Caco-2 (cell line): ENCODE measurements at regions not wholly inside any gene's neighbourhood (a gene's known extent, or its start where the extent isn't known, plus 50 kb on each side); places are given as distances from the start of the nearest gene placed in this dataset.

Source experiments
- BruUV-seq: library from RNA; stranded (reverse); fragments of 400-500 nt; replicated peaks from 2 replicates; lab custom pipeline; 2021; lab: Mats Ljungman, UMichigan
- CTCF ChIA-PET: fragments of 300-600 bp; sonication (Branson Sonifier 250); formaldehyde crosslinking; loops from one replicate; lab custom pipeline; 2022; ENCODE audit warnings: antibody characterized with exemption; lab: Charles Lee
- POLR2A ChIA-PET: fragments of 300-600 bp; sonication (Branson Sonifier 250); formaldehyde crosslinking; loops from one replicate; lab custom pipeline; 2022; ENCODE audit warnings: antibody characterized with exemption; lab: Charles Lee
- DNase-seq, 2 experiments: peaks; one replicate each; pipeline versions ENCODE4 v3.0.0 to v3.0.0-alpha.2; 2020 to 2022
- H3K27me3 ChIP-seq: replicated peaks from 2 replicates; pipeline ENCODE4 v1.6.0; 2011; ENCODE audit warnings: low read length; ENCODE audit not compliant: control insufficient read depth, insufficient read depth
- H3K36me3 ChIP-seq: 2 replicates; pipeline ENCODE4 v1.5.1; 2011; ENCODE audit warnings: low read length; ENCODE audit not compliant: control insufficient read depth, insufficient read depth
- H3K4me1 ChIP-seq: fragments of 250-450 bp; sonication (Bioruptor Pico); 2 replicates; pipeline ENCODE4 v1.5.1; 2020; ENCODE audit warnings: mild to moderate bottlenecking
- H3K4me3 ChIP-seq: 2 replicates; pipeline ENCODE4 v1.5.1; 2011; ENCODE audit warnings: low read depth, mild to moderate bottlenecking, control low read depth, low read length
- H3K9me3 ChIP-seq: fragments of 250-450 bp; sonication (Bioruptor Pico); 2 replicates; pipeline ENCODE4 v1.5.1; 2020; ENCODE audit warnings: mild to moderate bottlenecking, moderate library complexity
- H3K27ac Mint-ChIP-seq: one replicate; pipeline ENCODE4 v1.8.0; 2022; ENCODE audit warnings: mixed read lengths; ENCODE audit not compliant: unreplicated experiment
- H3K27me3 Mint-ChIP-seq: one replicate; pipeline ENCODE4 v1.8.0; 2022; ENCODE audit warnings: mixed read lengths; ENCODE audit not compliant: insufficient read depth, unreplicated experiment
- H3K36me3 Mint-ChIP-seq: one replicate; pipeline ENCODE4 v1.8.0; 2022; ENCODE audit warnings: mild to moderate bottlenecking, mixed read lengths; ENCODE audit not compliant: insufficient read depth, unreplicated experiment
- H3K4me1 Mint-ChIP-seq: one replicate; pipeline ENCODE4 v1.8.0; 2022; ENCODE audit warnings: low read depth, mixed read lengths; ENCODE audit not compliant: unreplicated experiment
- H3K4me3 Mint-ChIP-seq: one replicate; pipeline ENCODE4 v1.8.0; 2022; ENCODE audit warnings: mild to moderate bottlenecking, moderate library complexity, mixed read lengths; ENCODE audit not compliant: unreplicated experiment
- H3K9me3 Mint-ChIP-seq: one replicate; pipeline ENCODE4 v1.8.0; 2022; ENCODE audit warnings: mixed read lengths; ENCODE audit not compliant: unreplicated experiment
- intact Hi-C: fragments of 100-400 bp; cut with micrococcal nuclease; formaldehyde crosslinking; loops from one replicate; pipeline ENCODE4 v1.10.0; 2022; ENCODE audit not compliant: unreplicated experiment
- TF ChIP-seq, protein P1 (sequence below), 2 experiments: fragments of 200-600 bp in 1 of 2; IDR thresholded peaks; 1 replicate in 1 of 2; 2 replicates in 1 of 2; pipeline versions ENCODE4 v1.5.1 to v1.8.0; 2011 to 2022; ENCODE audit warnings: antibody characterized with exemption in 1 of 2, control low read depth in 1 of 2, inconsistent platforms in 1 of 2, low read depth in 1 of 2, low read length in 1 of 2, mild to moderate bottlenecking in 1 of 2, moderate library complexity in 1 of 2; ENCODE audit not compliant: insufficient read depth in 1 of 2, severe bottlenecking in 1 of 2, unreplicated experiment in 1 of 2

DNA sequence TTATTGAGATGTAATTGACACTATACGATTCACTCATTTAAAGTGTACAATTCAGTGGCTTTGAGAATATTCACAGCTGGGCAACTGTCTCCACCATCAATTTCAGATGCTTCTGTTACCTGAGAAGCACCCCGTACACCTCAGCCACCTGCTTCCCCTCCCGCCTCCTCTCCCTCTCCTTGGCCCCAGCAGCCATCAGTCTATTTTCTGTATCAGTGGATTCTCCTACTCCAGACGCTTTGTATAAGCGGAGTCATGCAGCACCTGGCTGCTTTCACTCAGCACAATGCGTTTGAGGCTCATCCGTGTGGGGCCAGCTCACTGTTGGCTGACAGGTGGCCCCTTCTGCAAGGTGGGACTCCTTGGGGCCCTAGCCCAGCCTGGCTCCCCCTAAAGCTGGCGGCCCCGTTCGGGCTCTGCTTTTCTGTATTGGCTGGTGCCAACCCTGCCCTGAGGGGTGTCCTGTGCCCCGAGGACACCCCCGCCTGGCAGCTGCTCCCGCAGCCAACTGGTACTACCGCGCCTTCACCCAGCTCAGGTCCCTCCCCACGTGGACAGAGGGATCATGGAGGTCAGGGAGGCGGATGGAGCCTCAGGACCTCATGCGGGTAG lies 124.4 kb upstream of the COL5A1 start:
- ChIA-PET POLR2A (no interaction called here), CTCF (interaction anchor here (0.6 kb wide), 1 partner anchor 349 kb away, joined by 3 read pairs; no protein-coding TSS in a partner anchor)
- H3K9me3 ChIP-seq, result peaks cover 8% of the 10 kb centered on the region; the same call in 1 of the 2 replicates
- DNase-seq, result no peak
- H3K27ac Mint-ChIP-seq, result no peak overlapping the region
- H3K36me3 ChIP-seq, result no peaks in the 10 kb centered on the region
- BruUV-seq, result no TSS peak
- H3K4me1 Mint-ChIP-seq, result no peaks in the 10 kb centered on the region
- H3K4me3 ChIP-seq, result no peak overlapping the region
- H3K27me3 ChIP-seq, result no peaks in the 10 kb centered on the region
- no peaks in the 10 kb centered on the region for H3K4me1 ChIP-seq
- peaks cover 28% of the 10 kb centered on the region for H3K9me3 Mint-ChIP-seq
- H3K4me3 Mint-ChIP-seq, result no peak overlapping the region
- H3K27me3 Mint-ChIP-seq, result no peaks in the 10 kb centered on the region
- no peaks in the 10 kb centered on the region for H3K36me3 Mint-ChIP-seq
- TF ChIP-seq, protein P1, sequence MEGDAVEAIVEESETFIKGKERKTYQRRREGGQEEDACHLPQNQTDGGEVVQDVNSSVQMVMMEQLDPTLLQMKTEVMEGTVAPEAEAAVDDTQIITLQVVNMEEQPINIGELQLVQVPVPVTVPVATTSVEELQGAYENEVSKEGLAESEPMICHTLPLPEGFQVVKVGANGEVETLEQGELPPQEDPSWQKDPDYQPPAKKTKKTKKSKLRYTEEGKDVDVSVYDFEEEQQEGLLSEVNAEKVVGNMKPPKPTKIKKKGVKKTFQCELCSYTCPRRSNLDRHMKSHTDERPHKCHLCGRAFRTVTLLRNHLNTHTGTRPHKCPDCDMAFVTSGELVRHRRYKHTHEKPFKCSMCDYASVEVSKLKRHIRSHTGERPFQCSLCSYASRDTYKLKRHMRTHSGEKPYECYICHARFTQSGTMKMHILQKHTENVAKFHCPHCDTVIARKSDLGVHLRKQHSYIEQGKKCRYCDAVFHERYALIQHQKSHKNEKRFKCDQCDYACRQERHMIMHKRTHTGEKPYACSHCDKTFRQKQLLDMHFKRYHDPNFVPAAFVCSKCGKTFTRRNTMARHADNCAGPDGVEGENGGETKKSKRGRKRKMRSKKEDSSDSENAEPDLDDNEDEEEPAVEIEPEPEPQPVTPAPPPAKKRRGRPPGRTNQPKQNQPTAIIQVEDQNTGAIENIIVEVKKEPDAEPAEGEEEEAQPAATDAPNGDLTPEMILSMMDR (IDR thresholded peaks at IDR 0.05; ENCODE audit: insufficient read depth in 1 of 2, low read depth in 1 of 2, low read length in 1 of 2, severe bottlenecking in 1 of 2, unreplicated experiment in 1 of 2), result no peak
- intact Hi-C loops, result no loop called here

DNA sequence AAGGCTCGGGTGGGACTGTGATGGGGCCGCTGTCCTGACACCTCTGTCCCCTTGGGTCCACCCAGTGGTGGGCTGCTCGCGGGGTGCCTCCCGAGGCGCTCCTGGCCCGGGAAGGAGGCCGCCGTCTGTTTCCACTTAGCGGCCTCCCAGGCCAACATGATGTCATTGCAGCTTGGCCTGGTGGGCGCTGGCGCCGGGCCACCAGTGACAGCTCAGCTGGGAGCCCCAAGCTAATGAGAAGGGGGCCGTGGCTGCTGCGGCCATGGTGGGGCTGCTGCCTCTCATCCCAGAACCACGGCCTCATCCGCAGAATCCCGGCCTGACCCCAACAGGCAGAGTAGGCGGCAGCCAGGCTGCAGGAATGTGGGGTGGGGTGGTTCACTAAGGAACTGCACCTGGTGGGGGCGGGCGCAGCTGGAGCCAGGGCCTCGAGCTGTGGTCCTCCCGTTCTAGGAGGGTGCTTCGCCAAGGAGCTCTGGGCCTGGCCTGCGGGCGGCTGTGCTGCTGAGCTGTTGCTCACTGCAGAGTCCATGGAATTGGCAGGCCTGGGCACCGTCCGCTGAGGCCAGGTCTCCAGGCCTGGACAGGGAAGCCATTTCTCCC lies 123.5 kb upstream of the COL5A1 start:
- H3K4me3 Mint-ChIP-seq, result no peak overlapping the region
- DNase-seq, result no peak
- Histone ChIP-seq H3K27me3 (no peaks in the 10 kb centered on the region; the same call in 1 of the 2 replicates), H3K4me1 (no peaks in the 10 kb centered on the region), H3K9me3 (peaks cover 8% of the 10 kb centered on the region; the same call in 1 of the 2 replicates), H3K4me3 (no peak overlapping the region), H3K36me3 (no peaks in the 10 kb centered on the region)
- H3K9me3 Mint-ChIP-seq, result peaks cover 26% of the 10 kb centered on the region
- no TSS peak for BruUV-seq
- ChIA-PET POLR2A (no interaction called here), CTCF (no interaction called here)
- no peaks in the 10 kb centered on the region for H3K36me3 Mint-ChIP-seq
- no peaks in the 10 kb centered on the region for H3K27me3 Mint-ChIP-seq
- no peak overlapping the region for H3K27ac Mint-ChIP-seq
- no peaks in the 10 kb centered on the region for H3K4me1 Mint-ChIP-seq
- TF ChIP-seq, protein P1 (IDR thresholded peaks at IDR 0.05; ENCODE audit: insufficient read depth in 1 of 2, low read depth in 1 of 2, low read length in 1 of 2, severe bottlenecking in 1 of 2, unreplicated experiment in 1 of 2), result no peak
- intact Hi-C loops, result no loop called here

DNA sequence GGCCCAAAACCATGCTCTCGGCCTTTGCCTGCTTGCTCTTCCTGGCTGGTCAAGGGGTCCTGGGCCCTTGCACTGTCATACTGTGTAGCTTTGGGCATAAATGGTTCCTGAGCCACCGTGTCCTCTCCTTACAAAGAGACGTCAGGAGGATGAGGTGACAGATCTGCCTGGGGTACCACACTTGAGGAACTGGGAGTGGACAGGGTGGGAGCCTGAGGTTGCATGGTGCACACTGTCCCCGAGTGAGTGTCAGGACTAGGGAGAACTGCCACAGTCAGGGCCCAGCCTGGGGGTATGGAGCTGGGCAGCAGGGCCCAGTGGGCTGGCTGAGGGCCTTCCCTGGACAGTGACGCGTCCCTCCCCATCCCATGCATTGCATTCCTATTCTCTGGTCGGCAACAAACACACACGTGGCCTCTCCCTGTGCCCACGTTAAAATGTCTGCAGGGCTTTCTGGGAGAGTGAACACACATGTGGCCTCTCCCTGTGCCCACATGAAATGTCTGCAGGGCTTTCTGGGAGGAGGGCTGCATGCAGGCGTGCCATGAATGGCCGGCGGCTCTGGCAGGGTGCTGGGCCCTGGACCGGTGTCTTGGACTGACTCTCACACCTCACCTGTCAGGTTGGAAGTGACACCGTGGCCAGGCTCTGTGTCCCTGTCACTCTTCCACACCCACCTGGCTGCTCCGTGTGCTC lies 122.1 kb upstream of the COL5A1 start:
- Mint-ChIP-seq H3K4me1 (no peaks in the 10 kb centered on the region), H3K4me3 (no peak overlapping the region), H3K27me3 (no peaks in the 10 kb centered on the region), H3K36me3 (no peaks in the 10 kb centered on the region), H3K9me3 (peaks cover 11% of the 10 kb centered on the region), H3K27ac (no peak overlapping the region)
- ChIA-PET POLR2A (no interaction called here), CTCF (no interaction called here)
- no peak for DNase-seq
- no peaks in the 10 kb centered on the region for H3K36me3 ChIP-seq
- intact Hi-C loops, result no loop called here
- no peak overlapping the region for H3K4me3 ChIP-seq
- no peaks in the 10 kb centered on the region for H3K4me1 ChIP-seq
- TF ChIP-seq, protein P1 (IDR thresholded peaks at IDR 0.05; ENCODE audit: insufficient read depth in 1 of 2, low read depth in 1 of 2, low read length in 1 of 2, severe bottlenecking in 1 of 2, unreplicated experiment in 1 of 2), result no peak
- H3K9me3 ChIP-seq, result peaks cover 6% of the 10 kb centered on the region; the same call in 1 of the 2 replicates
- no peaks in the 10 kb centered on the region; the same call in 1 of the 2 replicates for H3K27me3 ChIP-seq
- BruUV-seq, result no TSS peak
